HCT116 (cell line): ENCODE measurements at regions not wholly inside any gene's neighbourhood (a gene's known extent, or its start where the extent isn't known, plus 50 kb on each side); places are given as distances from the start of the nearest gene placed in this dataset.
A peak's percentile ranks its signal among the peaks of the same experiment; 100 is the strongest.

Experiments used
- ATAC-seq: fragments of 200-7000 bp; cut with Tn5 transposase; 2 replicates; pipeline ENCODE4 v1.9.1; 2020; ENCODE audit warnings: mild to moderate bottlenecking, moderate library complexity
- BruUV-seq: library from RNA; stranded (reverse); fragments of 400-500 nt; replicated peaks from 2 replicates; lab custom pipeline; 2021; lab: Mats Ljungman, UMichigan
- CTCF ChIA-PET: fragments of 300-600 bp; sonication (Branson Sonifier 250); formaldehyde crosslinking; loops from one replicate; lab custom pipeline; 2021; ENCODE audit warnings: antibody characterized with exemption; lab: Charles Lee
- POLR2A ChIA-PET: fragments of 300-600, 350-600 bp; sonication (Branson Sonifier 250); formaldehyde crosslinking; loops from one replicate; lab custom pipeline; 2021; ENCODE audit warnings: antibody characterized with exemption; lab: Charles Lee
- RAD21 ChIA-PET, 2 experiments: fragments of 300-600 bp; sonication (Branson Sonifier 250); formaldehyde crosslinking; loops; one replicate each; lab custom pipeline; 2023; ENCODE audit warnings: low total read pairs in 2 of 2; ENCODE audit not compliant: uncharacterized antibody in 2 of 2, unreplicated experiment in 2 of 2, low non-redundant PET in 1 of 2; lab: Charles Lee
- DNase-seq: peaks from one replicate; pipeline ENCODE4 v3.0.0-alpha.2; 2010; ENCODE audit warnings: low read depth, low spot score
- H2AFZ ChIP-seq: fragments of 200-600 bp; shearing (Covaris generic), sonication (generic); 2 replicates; pipeline ENCODE4 v1.6.1; 2017; ENCODE audit warnings: low read depth, mixed run types, mixed read lengths, antibody characterized with exemption, low read length; ENCODE audit not compliant: poor library complexity, severe bottlenecking
- H3K27ac ChIP-seq: 2 replicates; pipeline ENCODE4 v1.5.1; 2012; ENCODE audit warnings: low read depth, low read length
- H3K27me3 ChIP-seq: fragments of 200-600 bp; sonication (generic); 2 replicates; pipeline ENCODE4 v1.6.1; 2016; ENCODE audit warnings: mixed run types, low read length, mixed read lengths; ENCODE audit not compliant: insufficient read depth
- H3K36me3 ChIP-seq, 2 experiments: fragments of 200-500 bp in 1 of 2; fragments of 200-600 bp in 1 of 2; sonication (Bioruptor generic) in 1 of 2; sonication (generic) in 1 of 2; 2 replicates each; pipeline versions ENCODE4 v1.5.1 to v1.6.1; 2014 to 2016; ENCODE audit warnings: low read length in 2 of 2, inconsistent platforms in 1 of 2, mixed read lengths in 1 of 2, mixed run types in 1 of 2; ENCODE audit not compliant: insufficient read depth in 2 of 2, control insufficient read depth in 1 of 2
- H3K4me1 ChIP-seq, 2 experiments: fragments of 200-600 bp in 1 of 2; sonication (generic) in 1 of 2; 2 replicates each; pipeline versions ENCODE4 v1.5.1 to v1.6.1; 2012 to 2017; ENCODE audit warnings: low read length in 2 of 2, inconsistent platforms in 1 of 2, mild to moderate bottlenecking in 1 of 2, mixed read lengths in 1 of 2, mixed run types in 1 of 2, moderate library complexity in 1 of 2; ENCODE audit not compliant: insufficient read depth in 2 of 2, control insufficient read depth in 1 of 2
- H3K4me2 ChIP-seq: fragments of 200-600 bp; sonication (generic); 2 replicates; pipeline ENCODE4 v1.6.1; 2017; ENCODE audit warnings: mixed run types, low read length, mixed read lengths
- H3K4me3 ChIP-seq, 2 experiments: fragments of 200-600 bp in 1 of 2; sonication (generic) in 1 of 2; replicated peaks in 1 of 2; 2 replicates each; pipeline ENCODE4 v1.5.1; 2011 to 2016; ENCODE audit warnings: low read length in 2 of 2, control low read depth in 1 of 2, low read depth in 1 of 2, mild to moderate bottlenecking in 1 of 2, mixed read lengths in 1 of 2, mixed run types in 1 of 2
- H3K79me2 ChIP-seq: fragments of 200-600 bp; sonication (generic); 2 replicates; pipeline ENCODE4 v1.6.1; 2017; ENCODE audit warnings: mild to moderate bottlenecking, mixed run types, low read length, moderate library complexity, mixed read lengths; ENCODE audit not compliant: insufficient read depth
- H3K9ac ChIP-seq: fragments of 200-600 bp; sonication (generic); 2 replicates; pipeline ENCODE4 v1.6.1; 2016; ENCODE audit warnings: low read length, mixed read lengths
- H3K9me2 ChIP-seq: fragments of 200-600 bp; sonication (generic), shearing (Covaris generic); 2 replicates; pipeline ENCODE4 v1.6.1; 2017; ENCODE audit warnings: mixed run types, mild to moderate bottlenecking, moderate library complexity; ENCODE audit not compliant: insufficient read depth
- H3K9me3 ChIP-seq, 2 experiments: fragments of 200-500 bp in 1 of 2; fragments of 200-600 bp in 1 of 2; sonication (Bioruptor generic) in 1 of 2; sonication (generic) in 1 of 2; 2 replicates each; pipeline ENCODE4 v1.6.1; 2014 to 2017; ENCODE audit warnings: low read length in 2 of 2, mixed read lengths in 2 of 2, inconsistent platforms in 1 of 2, low read depth in 1 of 2, mild to moderate bottlenecking in 1 of 2, mixed run types in 1 of 2, moderate library complexity in 1 of 2; ENCODE audit not compliant: control insufficient read depth in 1 of 2, insufficient read depth in 1 of 2
- H4K20me1 ChIP-seq: fragments of 200-600 bp; sonication (generic), shearing (Covaris generic); 2 replicates; pipeline ENCODE4 v1.6.1; 2017; ENCODE audit warnings: mixed run types, mild to moderate bottlenecking, moderate library complexity; ENCODE audit not compliant: insufficient read depth
- CBX3 ChIP-seq: IDR thresholded peaks from 2 replicates; pipeline ENCODE4 v1.6.1; 2012; ENCODE audit warnings: low read depth
- CEBPB ChIP-seq: IDR thresholded peaks from 2 replicates; pipeline ENCODE4 v1.6.1; 2012; ENCODE audit warnings: low read depth
- EGR1 ChIP-seq: IDR thresholded peaks from 2 replicates; pipeline ENCODE4 v1.6.1; 2012; ENCODE audit warnings: low read depth
- ELF1 ChIP-seq: IDR thresholded peaks from 2 replicates; pipeline ENCODE4 v1.6.1; 2012; ENCODE audit warnings: low read depth, borderline replicate concordance
- EZH2 ChIP-seq: fragments of 200-600 bp; sonication (generic); IDR thresholded peaks from 2 replicates; pipeline ENCODE4 v1.6.1; 2017; ENCODE audit warnings: antibody characterized with exemption, mixed run types
- EZH2phosphoT487 ChIP-seq: fragments of 200-600 bp; IDR thresholded peaks from 2 replicates; pipeline ENCODE4 v1.6.1; 2018; ENCODE audit warnings: antibody characterized with exemption, borderline replicate concordance
- FOSL1 ChIP-seq: IDR thresholded peaks from 2 replicates; pipeline ENCODE4 v1.6.1; 2012; ENCODE audit warnings: low read depth
- JUND ChIP-seq: IDR thresholded peaks from 2 replicates; pipeline ENCODE4 v1.6.1; 2012
- POLR2A ChIP-seq: IDR thresholded peaks from 2 replicates; pipeline ENCODE4 v1.7.0; 2011; ENCODE audit warnings: borderline replicate concordance; ENCODE audit not compliant: insufficient read depth, insufficient read length; ENCODE audit errors: extremely low read depth
- POLR2AphosphoS5 ChIP-seq: IDR thresholded peaks from 2 replicates; pipeline ENCODE4 v1.6.1; 2011; ENCODE audit warnings: mild to moderate bottlenecking, low read depth, low read length, moderate library complexity
- RAD21 ChIP-seq: IDR thresholded peaks from 2 replicates; pipeline ENCODE4 v1.6.1; 2012; ENCODE audit warnings: low read depth, mild to moderate bottlenecking
- SP1 ChIP-seq: IDR thresholded peaks from 2 replicates; pipeline ENCODE4 v1.6.1; 2012; ENCODE audit warnings: low read depth
- TCF7L2 ChIP-seq: IDR thresholded peaks from 2 replicates; pipeline ENCODE4 v1.7.0; 2011; ENCODE audit warnings: borderline replicate concordance, inconsistent platforms; ENCODE audit not compliant: insufficient read depth, insufficient read length; ENCODE audit errors: extremely low read depth
- ZFX ChIP-seq: fragments of 450-650 bp; IDR thresholded peaks from 2 replicates; pipeline ENCODE4 v1.6.1; 2017
- ZNF274 ChIP-seq: fragments of 200-500 bp; sonication (Bioruptor generic); IDR thresholded peaks from 2 replicates; pipeline ENCODE4 v1.6.1; 2014; ENCODE audit warnings: mild to moderate bottlenecking, low read depth, low read length, inconsistent platforms
- intact Hi-C: fragments of 100-400 bp; cut with micrococcal nuclease; formaldehyde crosslinking; loops from 2 replicates; pipeline ENCODE4 v1.10.0; 2022
- TF ChIP-seq, protein P1 (sequence below): IDR thresholded peaks from 2 replicates; pipeline ENCODE4 v1.6.1; 2012
- TF ChIP-seq, protein P2 (sequence below): IDR thresholded peaks from 2 replicates; pipeline ENCODE4 v1.6.1; 2011; ENCODE audit warnings: mild to moderate bottlenecking, low read length, moderate library complexity; ENCODE audit not compliant: insufficient replicate concordance; ENCODE audit errors: extremely low read depth
- TF ChIP-seq, protein P3 (sequence below), 3 experiments: fragments of 200-600 bp in 1 of 3; sonication (generic) in 1 of 3; IDR thresholded peaks in 2 of 3; conservative IDR thresholded peaks in 1 of 3; 2 replicates each; pipeline ENCODE4 v1.5.1; 2012 to 2017; ENCODE audit warnings: low read depth in 2 of 3, low read length in 2 of 3, antibody characterized with exemption in 1 of 3, borderline replicate concordance in 1 of 3, control low read depth in 1 of 3, mild to moderate bottlenecking in 1 of 3, mixed read lengths in 1 of 3, mixed run types in 1 of 3, moderate library complexity in 1 of 3; ENCODE audit not compliant: insufficient read depth in 1 of 3

DNA sequence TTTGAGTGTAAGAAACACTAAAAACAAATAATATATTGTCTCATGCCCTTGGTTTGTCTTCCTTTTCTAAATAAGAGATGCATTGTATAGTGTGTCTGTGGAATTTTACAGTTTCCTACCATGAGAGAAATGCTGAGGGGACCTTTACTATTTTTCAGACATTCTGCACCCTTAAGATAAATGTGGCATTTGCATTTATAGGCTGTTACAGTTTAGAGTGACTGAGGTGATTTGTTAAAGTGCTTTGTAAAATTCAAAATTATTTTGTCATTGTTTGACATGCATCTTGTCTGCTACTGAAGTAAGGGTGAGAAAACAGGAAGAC, 78.9 kb upstream of the ZSWIM2 start:
- no peaks in the 10 kb centered on the region for H3K36me3 ChIP-seq
- ChIA-PET CTCF (no interaction called here), RAD21 (no interaction called here), POLR2A (no interaction called here)
- H3K9me2 ChIP-seq: no peaks in the 10 kb centered on the region
- no peak overlapping the region for H3K4me3 ChIP-seq
- H3K27ac ChIP-seq: no peak overlapping the region
- DNase-seq (no peak), ATAC-seq (no peak)
- no peak overlapping the region for H3K4me2 ChIP-seq
- peak overlapping the region; percentile 34 for H2AFZ ChIP-seq
- H3K4me1 ChIP-seq: no peaks in the 10 kb centered on the region
- no TSS peak for BruUV-seq
- H3K9ac ChIP-seq: no peak overlapping the region
- no peaks in the 10 kb centered on the region for H4K20me1 ChIP-seq
- no peaks in the 10 kb centered on the region for H3K79me2 ChIP-seq
- no peaks in the 10 kb centered on the region for H3K27me3 ChIP-seq
- no peak for TF ChIP-seq FOSL1
- no peak for TF ChIP-seq POLR2AphosphoS5
- no peak for TF ChIP-seq ELF1
- TF ChIP-seq POLR2A: no peak
- TF ChIP-seq TCF7L2: no peak
- TF ChIP-seq CEBPB: no peak
- TF ChIP-seq ZNF274: no peak
- TF ChIP-seq, protein P1, sequence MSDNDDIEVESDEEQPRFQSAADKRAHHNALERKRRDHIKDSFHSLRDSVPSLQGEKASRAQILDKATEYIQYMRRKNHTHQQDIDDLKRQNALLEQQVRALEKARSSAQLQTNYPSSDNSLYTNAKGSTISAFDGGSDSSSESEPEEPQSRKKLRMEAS: no peak
- no peak for TF ChIP-seq ZFX
- TF ChIP-seq EZH2phosphoT487: no peak
- TF ChIP-seq CBX3: no peak
- TF ChIP-seq, protein P2, sequence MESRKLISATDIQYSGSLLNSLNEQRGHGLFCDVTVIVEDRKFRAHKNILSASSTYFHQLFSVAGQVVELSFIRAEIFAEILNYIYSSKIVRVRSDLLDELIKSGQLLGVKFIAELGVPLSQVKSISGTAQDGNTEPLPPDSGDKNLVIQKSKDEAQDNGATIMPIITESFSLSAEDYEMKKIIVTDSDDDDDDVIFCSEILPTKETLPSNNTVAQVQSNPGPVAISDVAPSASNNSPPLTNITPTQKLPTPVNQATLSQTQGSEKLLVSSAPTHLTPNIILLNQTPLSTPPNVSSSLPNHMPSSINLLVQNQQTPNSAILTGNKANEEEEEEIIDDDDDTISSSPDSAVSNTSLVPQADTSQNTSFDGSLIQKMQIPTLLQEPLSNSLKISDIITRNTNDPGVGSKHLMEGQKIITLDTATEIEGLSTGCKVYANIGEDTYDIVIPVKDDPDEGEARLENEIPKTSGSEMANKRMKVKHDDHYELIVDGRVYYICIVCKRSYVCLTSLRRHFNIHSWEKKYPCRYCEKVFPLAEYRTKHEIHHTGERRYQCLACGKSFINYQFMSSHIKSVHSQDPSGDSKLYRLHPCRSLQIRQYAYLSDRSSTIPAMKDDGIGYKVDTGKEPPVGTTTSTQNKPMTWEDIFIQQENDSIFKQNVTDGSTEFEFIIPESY: no peak
- TF ChIP-seq EZH2: no peak
- TF ChIP-seq RAD21: no peak
- no peak for TF ChIP-seq SP1
- no peak for TF ChIP-seq JUND
- TF ChIP-seq EGR1: no peak
- TF ChIP-seq, protein P3, sequence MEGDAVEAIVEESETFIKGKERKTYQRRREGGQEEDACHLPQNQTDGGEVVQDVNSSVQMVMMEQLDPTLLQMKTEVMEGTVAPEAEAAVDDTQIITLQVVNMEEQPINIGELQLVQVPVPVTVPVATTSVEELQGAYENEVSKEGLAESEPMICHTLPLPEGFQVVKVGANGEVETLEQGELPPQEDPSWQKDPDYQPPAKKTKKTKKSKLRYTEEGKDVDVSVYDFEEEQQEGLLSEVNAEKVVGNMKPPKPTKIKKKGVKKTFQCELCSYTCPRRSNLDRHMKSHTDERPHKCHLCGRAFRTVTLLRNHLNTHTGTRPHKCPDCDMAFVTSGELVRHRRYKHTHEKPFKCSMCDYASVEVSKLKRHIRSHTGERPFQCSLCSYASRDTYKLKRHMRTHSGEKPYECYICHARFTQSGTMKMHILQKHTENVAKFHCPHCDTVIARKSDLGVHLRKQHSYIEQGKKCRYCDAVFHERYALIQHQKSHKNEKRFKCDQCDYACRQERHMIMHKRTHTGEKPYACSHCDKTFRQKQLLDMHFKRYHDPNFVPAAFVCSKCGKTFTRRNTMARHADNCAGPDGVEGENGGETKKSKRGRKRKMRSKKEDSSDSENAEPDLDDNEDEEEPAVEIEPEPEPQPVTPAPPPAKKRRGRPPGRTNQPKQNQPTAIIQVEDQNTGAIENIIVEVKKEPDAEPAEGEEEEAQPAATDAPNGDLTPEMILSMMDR (IDR thresholded peaks at IDR 0.05 in 2 of 3, conservative IDR thresholded peaks at IDR 0.05 in 1 of 3; ENCODE audit: borderline replicate concordance in 1 of 3, insufficient read depth in 1 of 3, low read depth in 2 of 3, low read length in 2 of 3): no peak
- H3K9me3 ChIP-seq: no peaks in the 10 kb centered on the region
- intact Hi-C loops: no loop called here
